IMR-90 (cell line): ENCODE measurements at regions not wholly inside any gene's neighbourhood (a gene's known extent, or its start where the extent isn't known, plus 50 kb on each side); places are given as distances from the start of the nearest gene placed in this dataset.
"Not testable (repeated sequence)": the region's sequence is repeated elsewhere in the genome, so short reads cannot be mapped to it uniquely, and the experiment has no call there.

ENCODE experiments used
- ATAC-seq: fragments of 200-7000 bp; cut with Tn5 transposase; 2 replicates; pipeline ENCODE4 v1.9.1; 2020; ENCODE audit warnings: low read depth, mild to moderate bottlenecking, moderate library complexity
- BruUV-seq: library from RNA; stranded (reverse); fragments of 400-500 nt; replicated peaks from 2 replicates; lab custom pipeline; 2021; lab: Mats Ljungman, UMichigan
- CTCF ChIA-PET: fragments of 300-600 bp; formaldehyde crosslinking; extraction: SDS; loops from one replicate; lab custom pipeline; 2021; ENCODE audit warnings: antibody characterized with exemption; lab: Yijun Ruan, JAX
- POLR2A ChIA-PET: fragments of 300-600 bp; sonication (Branson Sonifier 250); formaldehyde crosslinking; loops from one replicate; lab custom pipeline; 2022; ENCODE audit warnings: antibody characterized with exemption; ENCODE audit not compliant: unreplicated experiment; lab: Charles Lee
- DNase-seq: peaks from one replicate; pipeline ENCODE4 v3.0.0; 2013
- H2AFZ ChIP-seq: replicated peaks from 2 replicates; pipeline ENCODE3; 2013; ENCODE audit warnings: low read length, mild to moderate bottlenecking; ENCODE audit not compliant: poor library complexity
- H2AK5ac ChIP-seq: 2 replicates; pipeline ENCODE4 v1.6.1; 2013; ENCODE audit warnings: low read depth, low read length, inconsistent platforms
- H2AK9ac ChIP-seq: replicated peaks from 2 replicates; pipeline ENCODE3; 2013; ENCODE audit warnings: mild to moderate bottlenecking, low read depth, low read length, moderate library complexity; ENCODE audit not compliant: poor library complexity
- H2BK120ac ChIP-seq: 2 replicates; pipeline ENCODE4 v1.6.1; 2013; ENCODE audit warnings: low read depth, low read length, inconsistent platforms
- H2BK15ac ChIP-seq: 3 replicates; pipeline ENCODE4 v1.6.1; 2013; ENCODE audit warnings: low read depth, low read length, inconsistent platforms
- H2BK20ac ChIP-seq: 2 replicates; pipeline ENCODE4 v1.6.1; 2013; ENCODE audit warnings: low read depth, mild to moderate bottlenecking, inconsistent platforms, low read length, moderate library complexity
- H2BK5ac ChIP-seq: 2 replicates; pipeline ENCODE4 v1.6.1; 2013; ENCODE audit warnings: mild to moderate bottlenecking, low read depth, low read length, inconsistent platforms; ENCODE audit not compliant: poor library complexity, severe bottlenecking
- H3K14ac ChIP-seq: replicated peaks from 2 replicates; pipeline ENCODE4 v1.6.1; 2013; ENCODE audit warnings: low read depth, low read length, inconsistent platforms
- H3K18ac ChIP-seq: 2 replicates; pipeline ENCODE4 v1.6.1; 2013; ENCODE audit warnings: low read depth, low read length, control low read depth
- H3K23ac ChIP-seq: 2 replicates; pipeline ENCODE4 v1.6.1; 2013; ENCODE audit warnings: low read depth, low read length, inconsistent platforms
- H3K27ac ChIP-seq: 2 replicates; pipeline ENCODE4 v1.5.1; 2013; ENCODE audit warnings: mild to moderate bottlenecking, control low read depth, low read length; ENCODE audit not compliant: insufficient read depth
- H3K27me3 ChIP-seq: 2 replicates; pipeline ENCODE4 v1.6.1; 2013; ENCODE audit warnings: low read length; ENCODE audit not compliant: control insufficient read depth, insufficient read depth
- H3K36me3 ChIP-seq: 2 replicates; pipeline ENCODE4 v1.6.1; 2013; ENCODE audit warnings: low read length, mixed read lengths; ENCODE audit not compliant: control insufficient read depth, insufficient read depth
- H3K4ac ChIP-seq: 2 replicates; pipeline ENCODE4 v1.6.1; 2013; ENCODE audit warnings: low read depth, low read length, inconsistent platforms
- H3K4me1 ChIP-seq: 2 replicates; pipeline ENCODE4 v1.6.1; 2013; ENCODE audit warnings: low read length, mixed read lengths; ENCODE audit not compliant: control insufficient read depth, insufficient read depth
- H3K4me2 ChIP-seq: 2 replicates; pipeline ENCODE4 v1.6.1; 2013; ENCODE audit warnings: low read depth, mild to moderate bottlenecking, control low read depth, low read length, moderate library complexity
- H3K4me3 ChIP-seq: 2 replicates; pipeline ENCODE4 v1.5.1; 2013; ENCODE audit warnings: low read depth, mild to moderate bottlenecking, control low read depth, low read length, moderate library complexity; ENCODE audit not compliant: insufficient read depth
- H3K56ac ChIP-seq: 2 replicates; pipeline ENCODE4 v1.6.1; 2013; ENCODE audit warnings: low read length, inconsistent platforms; ENCODE audit not compliant: insufficient read depth; ENCODE audit errors: extremely low read depth
- H3K79me1 ChIP-seq, 2 experiments: 2 replicates each; pipeline ENCODE4 v1.6.1; 2013; ENCODE audit warnings: low read length in 2 of 2, inconsistent platforms in 1 of 2, low read depth in 1 of 2
- H3K9ac ChIP-seq: 2 replicates; pipeline ENCODE4 v1.6.1; 2013; ENCODE audit warnings: low read depth, low read length, control low read depth
- H3K9me1 ChIP-seq: 2 replicates; pipeline ENCODE4 v1.6.1; 2013; ENCODE audit warnings: low read length, inconsistent platforms; ENCODE audit not compliant: insufficient read depth
- H3K9me3 ChIP-seq: 2 replicates; pipeline ENCODE4 v1.6.1; 2013; ENCODE audit warnings: low read length; ENCODE audit not compliant: control insufficient read depth, insufficient read depth
- H4K20me1 ChIP-seq: 2 replicates; pipeline ENCODE4 v1.6.1; 2013; ENCODE audit warnings: low read length, inconsistent platforms; ENCODE audit not compliant: insufficient read depth
- H4K5ac ChIP-seq: 2 replicates; pipeline ENCODE4 v1.6.1; 2013; ENCODE audit warnings: mild to moderate bottlenecking, low read depth, low read length, control low read depth
- H4K8ac ChIP-seq, 2 experiments: 2 replicates each; pipeline ENCODE4 v1.6.1; 2013; ENCODE audit warnings: low read depth in 2 of 2, low read length in 2 of 2, control low read depth in 1 of 2, inconsistent platforms in 1 of 2
- H4K91ac ChIP-seq: 2 replicates; pipeline ENCODE4 v1.6.1; 2013; ENCODE audit warnings: low read depth, low read length, inconsistent platforms; ENCODE audit not compliant: insufficient read depth
- RFX5 ChIP-seq: IDR thresholded peaks from 2 replicates; pipeline ENCODE4 v1.8.0; 2012; ENCODE audit warnings: low read depth, mild to moderate bottlenecking, low read length, moderate library complexity
- WGBS, 2 experiments: methylation state at CpG; one replicate each; pipeline versions ENCODE4 v1.1.5 to v1.1.7; 2013; ENCODE audit warnings: missing lambda C conversion rate in 2 of 2; ENCODE audit not compliant: insufficient read length in 1 of 2; ENCODE audit errors: extremely low coverage in 2 of 2; 5-methylcytosine and 5-hydroxymethylcytosine counted together
- dilution Hi-C: fragments of 300-500 bp; cut with HindIII; formaldehyde crosslinking; loops from one replicate; pipeline ENCODE4 v1.14.3; 2018; ENCODE audit warnings: low sequenced_read_pairs; ENCODE audit not compliant: unreplicated experiment
- in situ Hi-C: fragments of 300-500 bp; cut with MboI; formaldehyde crosslinking; loops from 3 replicates; pipeline ENCODE4 v1.14.3; 2019; ENCODE audit warnings: low sequenced_read_pairs, inconsistent platforms, mixed read lengths
- intact Hi-C: fragments of 100-400 bp; cut with micrococcal nuclease; formaldehyde crosslinking; loops from 2 replicates; pipeline ENCODE4 v1.10.0; 2022

DNA sequence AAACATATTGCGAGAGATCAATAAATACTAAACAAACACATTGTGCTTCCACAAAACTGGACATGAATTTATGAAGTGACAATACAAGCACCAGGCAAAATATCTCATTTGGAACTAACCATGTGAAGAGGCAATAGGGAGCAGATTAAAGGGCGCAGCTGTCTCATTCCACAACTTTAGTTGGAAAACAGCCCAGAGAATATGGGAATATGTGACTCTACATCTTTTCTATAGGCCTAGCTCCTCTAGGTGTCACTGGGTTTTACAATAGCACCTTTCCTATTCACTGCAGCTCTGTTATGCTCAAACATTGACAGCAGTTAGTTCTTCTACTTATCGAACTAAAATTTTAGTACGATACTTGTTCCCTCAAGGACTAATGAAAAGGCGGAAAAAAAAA is 866.3 kb upstream of the GBE1 start:
- no peak overlapping the region for H3K14ac ChIP-seq
- dilution Hi-C loops, result no loop called here
- no peak overlapping the region for H2AFZ ChIP-seq
- H4K91ac ChIP-seq, result no peak overlapping the region
- no peak overlapping the region for H3K18ac ChIP-seq
- no peak for DNase-seq
- H4K5ac ChIP-seq, result no peak overlapping the region
- no peak overlapping the region for H2AK9ac ChIP-seq
- ATAC-seq, result no peak
- no peaks in the 10 kb centered on the region for H3K36me3 ChIP-seq
- no peak overlapping the region for H2BK15ac ChIP-seq
- H3K27me3 ChIP-seq, result no peaks in the 10 kb centered on the region
- H3K9me1 ChIP-seq, result no peaks in the 10 kb centered on the region
- H2BK120ac ChIP-seq, result no peak overlapping the region
- H4K20me1 ChIP-seq, result no peaks in the 10 kb centered on the region
- no peak overlapping the region for H3K4me2 ChIP-seq
- H3K4me1 ChIP-seq, result no peaks in the 10 kb centered on the region
- H2AK5ac ChIP-seq, result no peak overlapping the region
- H3K9me3 ChIP-seq, result peaks cover 5% of the 10 kb centered on the region
- no peak for TF ChIP-seq RFX5
- H3K4ac ChIP-seq, result no peak overlapping the region
- H3K56ac ChIP-seq, result no peak overlapping the region
- no peak overlapping the region for H2BK20ac ChIP-seq
- no CpG with 5 or more reads among the region's 5 CpGs for WGBS, 2 experiments
- H3K23ac ChIP-seq, result no peak overlapping the region
- H3K79me1 ChIP-seq, result no peaks in the 10 kb centered on the region
- H3K4me3 ChIP-seq, result no peak overlapping the region
- ChIA-PET POLR2A (no interaction called here), CTCF (interaction anchor here (0.6 kb wide), 1 partner anchor 77 kb away, joined by 4 read pairs; no protein-coding TSS in a partner anchor)
- H4K8ac ChIP-seq, result no peak overlapping the region
- H3K27ac ChIP-seq, result no peak overlapping the region
- no peak overlapping the region for H3K9ac ChIP-seq
- in situ Hi-C loops, result no loop called here
- intact Hi-C loops, result no loop called here
- BruUV-seq, result no TSS peak
- H2BK5ac ChIP-seq, result no peak overlapping the region

DNA sequence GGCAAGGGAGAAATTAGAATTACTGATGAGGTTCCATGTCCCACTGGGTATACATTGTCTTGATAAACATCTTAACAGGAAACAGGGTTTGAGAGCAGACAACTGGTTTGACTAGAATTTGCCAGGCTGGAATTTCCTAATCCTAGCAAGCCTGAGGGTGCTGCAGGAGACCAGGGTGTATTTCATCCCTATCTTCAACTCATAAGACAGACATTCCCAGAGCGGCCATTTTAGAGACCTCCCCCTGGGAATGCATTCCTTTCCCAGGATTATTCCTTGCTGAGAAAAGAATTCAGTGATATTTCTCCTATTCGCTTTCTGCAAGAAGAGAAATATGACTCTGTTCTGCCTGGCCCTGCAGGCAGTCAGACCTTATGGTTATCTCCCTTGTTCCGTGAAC is 859.3 kb upstream of the GBE1 start:
- H3K79me1 ChIP-seq, ATAC-seq, H3K9me3 ChIP-seq, DNase-seq, H3K14ac ChIP-seq, BruUV-seq, H4K20me1 ChIP-seq, H3K4ac ChIP-seq, in situ Hi-C loops, H3K36me3 ChIP-seq, H2BK5ac ChIP-seq, H3K4me1 ChIP-seq, dilution Hi-C loops, H3K9ac ChIP-seq, H3K9me1 ChIP-seq, H2BK120ac ChIP-seq, H3K4me2 ChIP-seq, H2AK5ac ChIP-seq, H2BK20ac ChIP-seq, POLR2A ChIA-PET, H4K5ac ChIP-seq, CTCF ChIA-PET, H2AK9ac ChIP-seq, H3K23ac ChIP-seq, H4K8ac ChIP-seq, H2BK15ac ChIP-seq, intact Hi-C loops, H4K91ac ChIP-seq, H3K27me3 ChIP-seq, H3K56ac ChIP-seq, H3K4me3 ChIP-seq, H3K27ac ChIP-seq, H3K18ac ChIP-seq, H2AFZ ChIP-seq: not testable (repeated sequence)
- no CpG with 5 or more reads among the region's 3 CpGs for WGBS, 2 experiments
